Inferior parietal cortex (tissue), 1 donor: ENCODE measurements at regions not wholly inside any gene's neighbourhood (a gene's known extent, or its start where the extent isn't known, plus 50 kb on each side); places are given as distances from the start of the nearest gene placed in this dataset.
A peak's percentile ranks its signal among the peaks of the same experiment; 100 is the strongest.
"Not testable (repeated sequence)": the region's sequence is repeated elsewhere in the genome, so short reads cannot be mapped to it uniquely, and the experiment has no call there.

Experiments
- DNase-seq: peaks from one replicate; pipeline ENCODE4 v3.0.0-alpha.2; 2016; ENCODE audit errors: extremely low spot score

GRCh38 chr10:62658516-62658915 is 146.0 kb upstream of the ADO start:
- DNase-seq: no peak

GRCh38 chr10:62661143-62661542 is 143.4 kb upstream of the ADO start:
- DNase-seq: no peak

- DNase-seq: no peak
Measured at GRCh38 chr10:62662486-62662885, 142.0 kb upstream of the ADO start.

GRCh38 chr10:62665771-62666170 is 138.7 kb upstream of the ADO start:
- peak; percentile 36 for DNase-seq

GRCh38 chr10:62666275-62666674 is 138.2 kb upstream of the ADO start:
- no peak for DNase-seq

GRCh38 chr10:62669341-62669740 is 135.2 kb upstream of the ADO start:
- no peak for DNase-seq

- no peak for DNase-seq
Measured at GRCh38 chr10:62671104-62671503, 133.4 kb upstream of the ADO start.

- DNase-seq: no peak
Measured at GRCh38 chr10:62681211-62681940, 123.1 kb upstream of the ADO start.

GRCh38 chr10:62684911-62685310 is 119.6 kb upstream of the ADO start:
- no peak for DNase-seq

- DNase-seq: no peak
Measured at GRCh38 chr10:62687230-62687748, 117.2 kb upstream of the ADO start.

- DNase-seq: no peak
Measured at GRCh38 chr10:62688971-62689700, 115.4 kb upstream of the ADO start.

GRCh38 chr10:62689712-62690111 is 114.8 kb upstream of the ADO start:
- no peak for DNase-seq

- DNase-seq: no peak
Measured at GRCh38 chr10:62690703-62691102, 113.8 kb upstream of the ADO start.

GRCh38 chr10:62691336-62691735 is 113.2 kb upstream of the ADO start:
- no peak for DNase-seq

GRCh38 chr10:62692085-62692484 is 112.4 kb upstream of the ADO start:
- no peak for DNase-seq

GRCh38 chr10:62693306-62693705 is 111.2 kb upstream of the ADO start:
- DNase-seq: no peak

- no peak for DNase-seq
Measured at GRCh38 chr10:62694537-62695126, 109.9 kb upstream of the ADO start.

GRCh38 chr10:62696798-62697197 is 107.7 kb upstream of the ADO start:
- DNase-seq: no peak

GRCh38 chr10:62699148-62699547 is 105.4 kb upstream of the ADO start:
- DNase-seq: no peak

GRCh38 chr10:62704121-62704520 is 100.4 kb upstream of the ADO start:
- DNase-seq: not testable (repeated sequence)

GRCh38 chr10:62705789-62706188 is 98.7 kb upstream of the ADO start:
- no peak for DNase-seq

GRCh38 chr10:62707810-62708209 is 96.7 kb upstream of the ADO start:
- DNase-seq: no peak

GRCh38 chr10:62708569-62708968 is 96.0 kb upstream of the ADO start:
- no peak for DNase-seq
